Neural progenitor cell (in vitro differentiated cells): ENCODE measurements at regions not wholly inside any gene's neighbourhood (a gene's known extent, or its start where the extent isn't known, plus 50 kb on each side); places are given as distances from the start of the nearest gene placed in this dataset.

ENCODE experiments used
- EZH2 ChIP-seq: fragments of 200-600 bp; sonication (generic); IDR thresholded peaks from 2 replicates; pipeline ENCODE4 v1.6.1; 2017; ENCODE audit warnings: antibody characterized with exemption, mild to moderate bottlenecking, moderate library complexity
- EZH2phosphoT487 ChIP-seq: fragments of 200-600 bp; sonication (generic); IDR thresholded peaks from 2 replicates; pipeline ENCODE4 v1.6.1; 2017; ENCODE audit warnings: antibody characterized with exemption
- TF ChIP-seq, protein P1 (sequence below): fragments of 200-600 bp; sonication (generic); IDR thresholded peaks from 2 replicates; pipeline ENCODE4 v1.5.1; 2017; ENCODE audit warnings: antibody characterized with exemption, mild to moderate bottlenecking

DNA sequence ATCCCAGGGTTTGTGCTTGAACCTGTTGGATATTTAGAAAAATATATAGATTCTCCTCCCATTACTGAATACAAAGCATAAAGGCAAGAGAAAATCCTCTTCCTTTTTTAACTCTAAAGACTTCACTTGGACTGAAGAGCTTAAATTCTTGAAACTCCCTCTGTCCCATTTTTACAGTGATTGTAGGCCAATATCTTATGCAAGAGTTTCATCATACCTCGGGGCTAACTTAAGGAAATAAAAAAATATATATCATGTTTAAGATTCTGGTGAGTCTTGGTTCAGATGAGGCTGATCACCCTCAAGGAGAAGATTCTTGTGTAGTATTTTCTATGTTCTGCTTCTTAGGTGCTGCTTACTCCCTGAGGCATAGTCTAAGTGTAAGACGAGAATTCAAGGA is 1449.6 kb downstream of the C4orf33 start:
- TF ChIP-seq, protein P1, sequence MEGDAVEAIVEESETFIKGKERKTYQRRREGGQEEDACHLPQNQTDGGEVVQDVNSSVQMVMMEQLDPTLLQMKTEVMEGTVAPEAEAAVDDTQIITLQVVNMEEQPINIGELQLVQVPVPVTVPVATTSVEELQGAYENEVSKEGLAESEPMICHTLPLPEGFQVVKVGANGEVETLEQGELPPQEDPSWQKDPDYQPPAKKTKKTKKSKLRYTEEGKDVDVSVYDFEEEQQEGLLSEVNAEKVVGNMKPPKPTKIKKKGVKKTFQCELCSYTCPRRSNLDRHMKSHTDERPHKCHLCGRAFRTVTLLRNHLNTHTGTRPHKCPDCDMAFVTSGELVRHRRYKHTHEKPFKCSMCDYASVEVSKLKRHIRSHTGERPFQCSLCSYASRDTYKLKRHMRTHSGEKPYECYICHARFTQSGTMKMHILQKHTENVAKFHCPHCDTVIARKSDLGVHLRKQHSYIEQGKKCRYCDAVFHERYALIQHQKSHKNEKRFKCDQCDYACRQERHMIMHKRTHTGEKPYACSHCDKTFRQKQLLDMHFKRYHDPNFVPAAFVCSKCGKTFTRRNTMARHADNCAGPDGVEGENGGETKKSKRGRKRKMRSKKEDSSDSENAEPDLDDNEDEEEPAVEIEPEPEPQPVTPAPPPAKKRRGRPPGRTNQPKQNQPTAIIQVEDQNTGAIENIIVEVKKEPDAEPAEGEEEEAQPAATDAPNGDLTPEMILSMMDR: no peak
- no peak for TF ChIP-seq EZH2
- no peak for TF ChIP-seq EZH2phosphoT487
